ENCODE measurements at regions not wholly inside any gene's neighbourhood (a gene's known extent, or its start where the extent isn't known, plus 50 kb on each side); places are given as distances from the start of the nearest gene placed in this dataset.
"Not testable (repeated sequence)": the region's sequence is repeated elsewhere in the genome, so short reads cannot be mapped to it uniquely, and the experiment has no call there.

DNA sequence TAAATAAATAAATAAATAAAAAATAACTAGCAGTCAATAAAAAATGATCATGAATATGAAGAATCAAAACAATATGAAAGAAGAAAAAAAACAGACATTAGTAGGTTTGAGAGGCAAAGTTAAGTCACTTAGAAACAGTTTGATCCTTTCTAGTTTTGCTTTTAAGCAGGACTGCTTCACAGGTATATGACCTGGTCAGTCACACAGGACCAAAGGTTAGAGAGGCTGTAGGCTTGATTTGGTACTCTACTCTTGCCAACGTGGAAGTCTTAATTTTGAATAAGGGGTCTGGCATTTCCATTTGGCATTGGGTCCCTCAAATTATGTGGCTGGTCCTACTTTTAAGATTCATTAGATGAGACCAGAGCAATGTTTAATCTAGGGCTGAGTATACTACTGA is 441.7 kb upstream of the NECTIN3 start:
- no peak for DNase-seq

DNA sequence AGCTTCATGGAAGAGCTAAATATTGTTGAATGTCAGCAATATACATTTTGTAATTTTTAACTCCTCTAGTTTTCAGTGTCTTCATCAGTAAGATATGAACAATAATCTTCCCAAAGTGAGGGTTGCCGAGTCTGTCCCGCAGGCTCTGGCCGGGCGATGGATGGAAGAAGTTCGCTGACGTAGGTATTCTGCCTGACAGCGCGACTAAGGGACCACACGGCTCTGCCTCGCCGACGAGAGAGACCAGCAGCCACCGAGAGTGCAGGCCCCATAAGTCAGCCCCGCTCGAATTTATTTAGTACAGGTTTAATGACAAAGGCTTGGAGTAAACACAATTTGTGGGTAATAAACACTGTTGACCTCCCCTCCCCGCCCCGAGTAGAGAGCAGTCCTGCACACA is 427.4 kb upstream of the NECTIN3 start:
- no peak for DNase-seq

DNA sequence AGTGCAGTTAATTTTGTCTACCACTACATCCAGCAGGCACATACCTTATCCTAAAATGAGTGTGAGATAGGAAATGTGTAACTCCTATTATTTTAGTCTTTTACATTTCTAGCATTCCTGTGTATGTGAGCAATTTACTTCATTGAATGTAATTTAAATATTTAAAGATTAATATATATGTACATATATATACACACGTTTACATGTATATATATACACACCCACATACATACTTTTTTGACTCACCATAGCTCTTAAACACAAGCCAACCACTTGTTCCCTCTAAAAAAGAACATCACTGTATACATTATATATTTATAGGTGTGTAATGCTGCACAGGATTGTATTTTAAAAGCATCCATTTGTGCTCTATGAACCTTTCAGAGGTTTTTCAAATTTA is 425.6 kb upstream of the NECTIN3 start:
- no peak for DNase-seq

DNA sequence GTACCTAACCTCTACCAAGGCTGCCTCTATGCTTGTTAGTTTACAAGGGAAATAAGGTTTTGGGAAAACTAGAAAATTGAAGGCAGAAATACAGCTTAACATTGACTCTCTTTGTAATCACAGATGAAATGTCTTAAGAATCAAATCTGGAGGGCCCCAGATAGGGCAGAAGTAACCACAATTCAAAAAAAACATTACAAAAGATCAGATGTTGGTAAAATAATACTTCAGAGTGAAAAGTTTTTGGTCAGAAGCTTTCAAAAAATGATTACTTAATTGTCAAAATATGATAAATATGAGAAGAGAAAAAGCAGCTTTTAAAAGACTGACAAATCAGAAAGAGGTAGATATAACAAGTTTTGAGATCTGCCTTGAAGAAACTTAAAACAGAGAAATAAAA is 425.1 kb upstream of the NECTIN3 start:
- DNase-seq: no peak

DNA sequence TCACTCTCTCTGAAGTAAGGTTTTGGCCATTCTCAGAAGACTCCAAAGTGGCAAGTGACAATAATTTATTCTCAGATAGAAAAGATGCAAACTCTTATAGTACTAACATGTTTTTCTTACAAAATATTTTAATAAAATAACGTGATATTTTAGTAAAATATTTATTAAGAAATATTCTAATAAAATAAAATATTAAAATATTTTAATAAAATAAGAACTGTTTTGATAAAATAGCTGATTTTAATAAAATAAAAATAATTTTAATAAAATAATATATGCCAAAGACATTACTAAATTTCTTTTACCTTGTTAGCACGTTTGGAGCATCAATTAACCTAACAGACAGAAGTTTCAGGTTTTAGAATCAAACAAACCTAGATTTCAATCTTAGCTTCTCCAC is 424.0 kb upstream of the NECTIN3 start:
- DNase-seq: no peak

DNA sequence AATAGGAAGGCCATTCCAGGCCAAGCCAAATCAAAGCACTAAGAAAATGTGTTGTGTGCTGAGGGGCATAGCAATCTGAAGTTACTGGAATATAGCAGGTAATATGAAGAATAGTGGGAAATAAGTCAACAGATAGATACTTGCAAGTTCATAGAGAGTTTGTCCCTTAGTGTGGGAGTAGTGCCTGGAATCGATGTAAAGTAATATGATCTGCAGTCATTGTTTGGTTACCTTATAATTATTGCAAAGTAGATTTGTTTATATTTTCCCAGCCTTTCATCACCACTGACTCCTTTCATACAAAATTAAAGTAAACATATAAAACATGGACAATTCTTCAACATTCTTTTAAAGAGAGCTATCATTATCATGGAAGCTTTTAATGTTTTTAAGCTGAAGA is 420.9 kb upstream of the NECTIN3 start:
- no peak for DNase-seq

DNA sequence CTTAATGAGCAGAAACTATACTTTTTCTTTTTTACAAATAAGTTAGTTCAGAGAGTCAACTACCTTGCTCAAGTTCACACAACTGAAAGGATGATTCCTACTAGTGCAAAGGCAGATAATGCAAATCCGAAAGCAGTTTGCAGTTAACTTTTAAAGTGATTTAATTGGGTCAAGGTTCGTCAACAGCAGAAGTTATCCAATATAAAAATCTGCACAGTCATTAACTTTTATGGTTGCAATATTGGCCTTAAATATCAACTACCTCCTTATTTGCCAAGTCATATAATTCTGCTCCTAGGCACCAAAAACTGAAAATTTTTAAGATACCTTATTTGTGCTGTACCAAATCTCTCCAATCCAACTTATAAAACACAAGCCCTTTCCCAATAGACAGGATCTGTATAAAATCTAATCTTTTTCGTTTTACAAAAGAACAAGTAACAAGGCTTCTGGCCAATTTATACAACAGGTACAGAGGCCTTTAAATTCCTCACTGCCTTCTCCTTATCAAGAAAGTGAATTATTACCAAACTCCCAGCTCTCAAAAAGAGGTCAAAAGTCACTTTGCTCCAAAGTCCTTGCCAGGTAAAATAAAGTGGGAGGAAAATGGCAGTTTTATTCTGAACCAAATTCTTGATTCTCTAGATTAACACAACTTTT is 416.6 kb upstream of the NECTIN3 start:
- DNase-seq: no peak

DNA sequence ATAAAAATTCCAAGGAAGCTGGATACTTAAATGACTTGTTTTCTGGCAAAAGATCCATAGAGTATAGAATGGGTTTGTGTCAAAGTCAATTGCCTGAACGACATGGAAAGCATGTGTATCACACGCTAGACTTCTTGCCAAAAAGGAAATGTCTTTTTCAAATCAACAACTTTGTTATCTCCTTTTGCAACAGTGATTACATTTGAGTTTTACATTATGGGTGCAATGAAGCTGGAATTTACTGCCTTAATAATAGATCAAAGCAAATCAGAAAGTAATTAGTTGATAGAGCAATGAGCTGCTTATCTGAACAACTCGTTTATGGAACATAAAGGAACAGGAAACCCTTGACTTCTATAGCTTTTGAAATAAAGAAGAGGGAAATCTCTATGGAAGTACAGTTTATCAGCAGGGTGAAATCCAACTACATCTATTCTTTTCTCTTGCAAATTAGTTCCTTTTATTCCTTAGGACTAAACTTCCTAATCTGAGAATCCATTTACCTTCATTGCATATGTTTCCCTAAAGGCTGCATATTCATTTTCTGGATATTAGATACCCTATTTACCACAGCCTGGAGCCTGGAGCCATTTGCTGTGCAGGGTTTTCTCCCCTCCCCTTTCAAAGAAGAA is 415.1 kb upstream of the NECTIN3 start:
- DNase-seq: no peak

DNA sequence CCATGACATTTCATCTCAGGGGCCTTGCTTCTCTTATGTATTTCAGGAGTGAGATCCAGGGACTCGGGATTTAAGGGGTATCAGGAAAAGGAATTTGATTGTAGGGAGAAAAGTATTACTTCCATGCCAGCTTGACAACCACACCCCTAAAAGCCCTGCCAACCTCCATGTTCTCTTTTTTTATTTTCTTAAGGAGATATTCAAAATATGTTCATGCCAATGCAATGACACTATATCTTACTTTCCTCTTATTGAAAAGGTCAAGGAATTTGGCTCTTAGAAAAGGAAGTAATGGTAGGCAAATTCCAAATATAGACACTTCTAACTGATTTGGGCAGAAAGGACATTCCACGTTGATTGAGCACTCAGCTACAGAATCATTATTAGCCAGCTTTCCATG is 407.5 kb upstream of the NECTIN3 start:
- no peak for DNase-seq

DNA sequence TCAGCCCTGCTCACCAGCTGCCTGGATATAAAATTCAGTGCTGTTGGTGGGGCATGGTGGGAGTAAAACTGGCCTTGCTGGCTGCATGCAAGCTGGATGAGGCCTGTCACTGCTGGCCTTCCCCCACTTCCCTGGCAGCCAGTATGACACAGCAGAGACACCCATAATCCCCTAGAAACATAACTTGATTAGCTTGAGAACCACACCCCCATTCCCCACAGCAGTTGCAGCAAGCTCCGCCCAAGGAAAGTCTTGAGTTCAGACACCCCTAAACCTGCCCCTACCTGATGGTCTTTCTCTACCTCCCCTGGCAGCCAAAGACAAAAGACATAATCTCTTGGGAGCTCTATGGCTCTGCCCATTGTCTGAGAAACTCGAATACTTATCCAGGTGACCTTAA is 405.1 kb upstream of the NECTIN3 start:
- DNase-seq: no peak

DNA sequence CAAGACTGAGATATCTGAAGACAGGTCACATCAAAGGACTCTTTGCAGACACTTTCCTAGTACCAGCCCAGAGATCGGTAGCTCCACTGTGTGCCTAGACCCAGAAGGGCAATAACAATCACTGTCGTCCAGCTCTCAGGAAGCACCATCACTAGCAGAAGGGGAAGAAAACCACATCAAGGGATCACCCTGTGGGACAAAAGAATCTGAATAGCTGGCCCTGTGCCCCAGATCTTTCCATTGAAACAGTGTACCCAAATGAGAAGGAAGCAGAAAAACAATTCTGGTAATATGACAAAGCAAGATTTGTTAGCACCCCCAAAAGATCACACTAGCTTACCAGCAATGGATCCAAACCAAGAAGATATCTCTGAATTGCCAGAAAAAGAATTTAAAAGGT is 404.4 kb upstream of the NECTIN3 start:
- DNase-seq: no peak

DNA sequence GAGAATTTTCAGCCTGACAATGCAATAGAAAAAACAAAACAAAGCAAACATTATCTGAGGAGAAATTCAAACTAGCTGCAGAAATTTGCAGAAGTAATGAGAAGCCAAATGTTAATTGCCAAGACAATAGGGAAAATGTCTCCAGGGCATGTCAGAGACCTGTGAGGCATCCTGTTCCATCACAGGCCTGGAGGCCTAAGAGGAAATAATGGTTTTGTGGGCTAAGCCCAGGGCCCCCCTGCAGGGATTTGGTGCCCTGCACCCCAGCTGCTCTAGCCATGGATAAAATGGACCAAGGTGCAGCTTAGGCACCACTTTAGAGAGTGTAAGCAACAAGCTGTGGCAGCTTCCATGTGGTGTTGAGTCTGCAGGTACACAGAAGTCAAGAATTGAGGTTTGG is 401.2 kb upstream of the NECTIN3 start:
- DNase-seq: no peak

DNA sequence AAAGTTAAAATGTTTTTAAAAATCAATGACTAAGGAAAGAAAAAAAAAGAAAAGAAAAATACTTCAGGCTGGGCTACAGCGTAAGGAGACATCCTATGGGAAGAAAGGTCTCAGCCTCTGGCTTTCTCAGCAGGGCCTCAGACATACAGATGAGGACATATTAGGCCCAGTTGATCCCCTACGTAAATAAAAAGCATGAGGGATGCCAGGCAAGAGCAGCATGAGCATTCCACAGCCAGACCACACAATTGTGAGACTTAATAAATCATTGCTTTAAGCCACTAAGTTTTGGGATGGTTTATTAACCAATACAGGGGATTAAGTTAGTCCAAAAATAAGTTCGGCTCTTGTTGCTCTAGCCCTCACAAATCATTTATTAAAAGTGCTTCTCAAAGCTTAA is 394.1 kb upstream of the NECTIN3 start:
- DNase-seq: no peak

DNA sequence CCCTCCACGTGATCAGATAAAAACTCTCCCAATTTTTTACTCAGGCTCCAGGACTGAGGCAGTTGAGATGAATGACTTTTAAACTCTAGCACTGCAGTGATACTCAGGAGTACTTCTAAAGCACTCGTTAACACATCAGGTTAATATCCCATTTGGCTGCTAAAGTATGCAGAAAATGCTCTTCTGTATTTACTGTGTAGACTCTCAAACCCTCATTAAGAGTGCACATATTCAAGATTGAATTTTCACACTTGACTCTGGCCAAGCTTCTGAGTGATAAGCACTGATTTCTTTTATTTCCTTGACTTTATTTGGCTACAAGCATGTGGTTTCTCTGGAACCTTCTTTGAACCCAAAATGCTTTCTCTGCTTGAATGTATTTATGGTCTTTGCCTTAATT is 392.3 kb upstream of the NECTIN3 start:
- DNase-seq: no peak

DNA sequence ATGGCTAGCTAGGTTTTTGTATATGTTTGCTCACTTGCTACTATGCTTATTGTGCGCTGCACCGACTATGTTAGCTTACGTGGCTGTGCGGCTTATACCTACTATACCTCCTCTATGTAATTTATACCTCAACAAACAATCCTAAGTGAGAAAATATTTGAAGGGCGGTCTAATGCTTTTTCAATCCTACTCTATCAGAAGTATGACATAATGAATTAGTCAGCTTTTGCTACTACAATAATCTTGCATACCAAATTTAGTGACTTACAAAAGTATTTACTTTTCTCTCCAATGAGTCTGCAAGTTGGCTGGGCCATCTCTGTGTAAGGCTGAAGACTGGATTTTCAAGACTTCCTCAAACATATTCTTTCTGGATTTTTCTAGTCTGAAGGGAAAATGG is 391.2 kb upstream of the NECTIN3 start:
- DNase-seq: no peak

DNA sequence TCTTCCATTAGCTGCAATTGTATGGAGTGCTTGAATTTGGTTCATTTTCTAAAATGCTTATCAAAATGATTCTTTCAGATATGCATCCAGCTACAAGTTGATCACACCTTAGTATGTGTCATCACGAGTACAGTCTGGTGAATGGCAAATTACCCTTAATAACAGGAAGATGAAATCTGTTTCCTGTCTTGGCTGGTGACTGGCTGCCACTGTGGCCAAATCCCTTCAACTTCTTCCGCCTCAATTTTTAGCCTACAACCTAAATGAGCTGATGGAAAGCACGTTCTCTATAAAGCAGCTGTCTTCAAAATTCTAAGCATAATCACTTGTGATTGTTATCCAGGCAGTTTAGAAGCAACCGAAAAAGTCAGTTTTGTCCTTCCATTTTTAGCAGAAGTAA is 387.1 kb upstream of the NECTIN3 start:
- DNase-seq: no peak

DNA sequence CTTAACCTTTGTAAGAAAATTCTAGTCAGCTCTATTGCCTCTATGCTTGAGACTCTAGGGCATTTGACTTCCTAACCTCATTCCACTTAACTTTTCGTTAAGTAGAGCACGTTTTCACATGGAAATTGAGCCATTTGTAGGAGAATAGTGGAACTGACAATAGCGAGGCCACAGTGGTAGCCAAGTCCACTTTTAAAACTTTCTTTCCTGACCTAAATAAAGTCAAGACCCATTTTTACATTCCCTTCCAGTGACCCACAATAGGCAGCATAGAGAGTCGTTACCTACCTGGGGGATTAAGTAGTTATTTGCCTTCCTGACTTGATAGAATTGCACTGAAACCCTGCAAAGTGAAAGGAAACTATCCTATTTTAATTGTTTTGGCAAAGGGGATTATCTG is 386.0 kb upstream of the NECTIN3 start:
- DNase-seq: no peak

DNA sequence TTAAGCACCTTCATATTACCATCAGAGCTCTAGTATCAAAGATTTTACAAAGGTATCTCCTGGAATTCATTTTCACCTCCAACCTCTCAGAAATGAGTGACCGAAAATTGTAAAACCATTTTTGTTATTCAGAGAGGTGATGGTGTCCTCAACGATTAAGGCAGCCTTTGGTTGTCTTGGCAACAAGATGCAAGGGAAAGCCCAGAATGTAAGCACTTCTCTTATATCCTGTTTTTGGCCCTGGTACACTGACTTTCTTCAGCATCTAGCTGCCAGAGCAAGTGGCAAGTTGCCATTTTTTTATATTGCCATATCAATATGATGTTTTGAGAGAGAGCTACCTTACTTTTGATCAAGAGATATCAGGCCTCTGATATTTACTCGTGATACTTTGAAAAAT is 384.9 kb upstream of the NECTIN3 start:
- no peak for DNase-seq

DNA sequence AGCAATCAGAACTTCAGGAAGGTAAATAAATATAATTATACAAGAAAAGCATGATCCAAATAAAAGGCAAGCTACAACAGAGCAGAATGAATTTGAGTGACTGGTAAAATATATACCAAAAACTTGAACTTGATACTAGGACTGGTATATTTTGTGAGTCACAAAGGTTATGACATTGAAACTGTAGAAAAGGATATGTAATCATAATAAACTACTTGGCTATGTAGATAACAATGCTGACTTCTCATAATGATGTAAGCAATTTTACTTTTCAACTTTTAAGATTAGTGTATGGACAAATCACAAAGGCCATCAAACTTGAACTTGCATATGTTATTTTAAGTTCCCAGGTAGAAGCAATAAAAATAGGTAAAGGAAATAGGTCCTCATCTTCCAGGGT is 384.5 kb upstream of the NECTIN3 start:
- DNase-seq: no peak

DNA sequence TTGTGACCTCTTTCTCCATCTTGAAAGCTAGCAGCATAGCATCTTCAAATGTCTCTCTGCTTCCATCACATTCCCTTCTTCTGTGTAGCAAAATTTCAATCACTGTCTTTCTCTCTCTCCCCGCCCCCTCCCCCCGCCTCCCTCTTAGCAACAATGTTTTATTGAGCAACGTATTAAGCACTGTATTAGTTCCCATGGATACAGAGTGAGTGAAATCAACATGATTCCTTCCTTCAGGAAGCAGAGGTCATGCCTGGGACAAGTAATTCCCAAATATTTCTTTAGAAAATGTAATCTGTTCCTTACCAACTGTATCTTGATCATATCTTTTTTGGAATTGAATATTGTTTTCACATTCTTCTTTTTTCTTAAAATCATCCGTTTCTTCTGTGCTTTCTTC is 373.7 kb upstream of the NECTIN3 start:
- no peak for DNase-seq

DNA sequence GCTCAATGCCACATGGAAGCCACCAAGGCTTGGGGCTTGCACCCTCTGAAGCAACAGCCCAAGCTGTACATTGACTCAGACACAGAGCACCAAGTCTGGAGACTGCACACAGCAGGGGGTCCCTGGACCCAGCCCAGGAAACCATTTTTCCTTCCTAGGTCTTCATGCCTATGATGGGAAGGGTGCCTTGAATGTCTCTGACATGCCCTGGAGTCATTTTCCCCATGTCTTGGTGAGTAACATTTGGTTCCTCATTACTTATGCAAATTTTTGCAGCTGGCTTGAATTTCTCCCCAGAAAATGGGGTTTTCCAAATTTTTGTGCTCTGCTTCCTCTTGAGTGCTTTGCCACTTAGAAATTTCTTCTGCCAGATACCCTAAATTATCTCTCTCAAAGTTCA is 367.3 kb upstream of the NECTIN3 start:
- DNase-seq: not testable (repeated sequence)

DNA sequence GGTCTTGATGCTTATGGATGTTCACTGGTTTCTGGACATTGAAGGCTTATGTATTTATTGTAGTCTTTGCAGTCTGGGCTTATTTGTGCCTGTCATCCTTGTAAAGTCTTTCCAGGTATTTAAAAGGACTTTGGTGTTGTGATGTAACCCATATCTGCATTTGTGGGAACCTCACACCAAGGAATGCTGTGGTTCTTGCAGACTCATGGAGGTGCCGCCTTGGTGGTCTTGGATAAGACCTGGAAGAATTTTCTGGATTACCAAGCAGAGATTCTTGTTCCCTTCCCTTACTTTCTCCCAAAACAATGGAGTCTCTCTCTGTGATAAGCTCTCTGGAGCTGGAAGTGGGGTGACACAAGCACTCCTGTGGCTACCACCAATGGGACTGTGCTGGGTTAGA is 363.5 kb upstream of the NECTIN3 start:
- DNase-seq: no peak

DNA sequence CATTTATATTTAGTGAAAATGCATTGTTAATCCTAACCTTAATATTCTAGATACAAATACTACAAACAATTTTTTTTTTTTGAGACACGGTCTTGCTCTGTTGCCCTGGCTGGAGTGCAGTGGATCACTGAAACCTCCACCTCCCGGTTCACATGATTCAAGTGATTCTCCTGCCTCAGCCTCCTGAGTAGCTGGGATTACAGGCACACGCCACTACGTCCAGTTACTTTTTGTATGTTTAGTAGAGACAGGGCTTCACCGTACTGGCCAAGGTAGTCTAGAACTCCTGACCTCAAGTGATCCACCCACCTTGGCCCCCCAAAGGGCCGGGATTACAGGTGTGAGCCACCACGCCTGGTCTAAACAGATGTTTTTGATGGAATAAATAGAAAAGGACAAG is 361.5 kb upstream of the NECTIN3 start:
- DNase-seq: no peak

DNA sequence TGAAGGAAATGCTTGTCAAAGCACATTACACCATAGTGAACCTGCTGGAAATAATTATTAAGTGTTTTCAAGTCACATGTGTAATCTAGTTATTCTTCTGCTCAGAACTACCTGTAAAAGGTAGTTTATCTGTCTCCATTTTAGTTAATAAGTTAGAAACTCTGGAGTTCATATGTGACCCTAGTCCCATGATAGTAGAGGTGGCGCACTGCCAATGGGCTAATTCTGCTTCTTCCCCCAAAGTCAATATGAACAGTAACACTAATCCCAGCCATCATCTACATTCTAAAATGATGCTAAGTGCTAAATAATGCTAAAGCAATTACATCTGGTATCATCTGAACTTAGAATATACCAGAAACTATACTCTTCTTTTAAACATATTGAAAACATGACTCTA is 361.0 kb upstream of the NECTIN3 start:
- DNase-seq: peak; percentile 10

DNA sequence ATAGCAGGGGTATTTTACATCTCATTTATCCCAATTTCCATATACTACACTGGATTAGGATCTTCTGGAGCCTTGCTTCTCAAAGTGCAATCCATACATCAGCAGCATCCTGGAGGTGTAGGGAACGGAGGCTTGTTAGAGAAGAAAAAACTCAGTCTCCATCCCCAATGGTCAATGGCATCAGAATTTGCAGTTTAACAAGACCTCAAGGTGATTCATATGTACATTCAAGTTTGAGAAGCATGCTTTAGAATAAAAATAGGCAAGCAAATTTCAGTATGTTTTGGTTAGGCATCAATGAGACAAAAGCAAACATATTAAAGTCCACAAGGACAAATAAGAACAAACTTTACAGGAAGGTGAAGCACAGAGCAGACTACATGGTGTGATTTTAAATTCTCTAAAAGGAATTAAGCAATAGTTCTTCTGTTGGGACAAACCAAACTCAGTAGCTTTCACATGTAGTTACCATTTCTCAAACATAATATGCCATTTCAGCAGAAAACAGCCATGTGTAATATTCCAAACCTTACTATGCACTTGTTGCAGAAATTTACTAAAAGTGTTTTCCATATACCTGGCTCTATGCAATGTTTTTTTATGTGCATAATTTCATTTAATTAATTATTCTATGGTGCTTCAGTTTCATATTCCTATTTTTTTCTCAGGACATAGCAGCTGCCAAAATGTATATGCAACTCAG is 360.3 kb upstream of the NECTIN3 start:
- DNase-seq: no peak
